Mammary epithelial cell (primary cell): ENCODE measurements at regions not wholly inside any gene's neighbourhood (a gene's known extent, or its start where the extent isn't known, plus 50 kb on each side); places are given as distances from the start of the nearest gene placed in this dataset.

Source experiments
- CTCF ChIP-seq, 2 donors: IDR thresholded peaks in 1 of 2; conservative IDR thresholded peaks in 1 of 2; 2 replicates each; pipeline ENCODE4 v1.5.1; 2011 to 2012; ENCODE audit warnings: inconsistent platforms in 2 of 2, low read length in 2 of 2, mild to moderate bottlenecking in 2 of 2, control low read depth in 1 of 2, low read depth in 1 of 2; ENCODE audit not compliant: insufficient read depth in 1 of 2; ENCODE audit errors: extremely low read depth in 1 of 2
- EZH2 ChIP-seq: IDR thresholded peaks from 2 replicates; pipeline ENCODE4 v1.6.1; 2012; ENCODE audit warnings: low read length, inconsistent platforms, borderline replicate concordance

GRCh38 chr12:93972411-93973208 is 175.8 kb upstream of the PLXNC1 start:
- no peak for TF ChIP-seq CTCF (conservative IDR thresholded peaks at IDR 0.05 in 1 of 2, IDR thresholded peaks at IDR 0.05 in 1 of 2; ENCODE audit: extremely low read depth in 1 of 2, insufficient read depth in 1 of 2, low read depth in 1 of 2, low read length in 2 of 2)
- no peak for TF ChIP-seq EZH2
